ENCODE measurements at regions not wholly inside any gene's neighbourhood (a gene's known extent, or its start where the extent isn't known, plus 50 kb on each side); places are given as distances from the start of the nearest gene placed in this dataset.

DNA sequence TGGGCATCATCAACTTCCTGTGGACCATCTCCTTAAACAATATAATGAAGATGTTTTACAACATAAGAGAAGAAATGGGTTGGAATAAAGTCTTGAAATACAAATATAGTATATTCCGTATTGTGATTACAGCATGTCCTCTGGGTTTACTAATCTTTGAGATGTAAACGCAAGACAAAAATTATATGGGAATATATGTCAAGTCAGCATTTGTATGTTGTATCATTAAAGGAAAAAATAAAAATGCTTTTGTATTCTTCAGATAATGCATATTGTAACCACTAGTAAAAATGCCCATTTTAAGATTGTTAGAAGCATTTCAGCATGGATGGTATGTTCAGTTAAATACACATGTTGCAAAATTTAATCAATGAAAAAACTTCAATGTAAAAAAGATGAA, 893.3 kb downstream of the FLRT2 start:
- no peak overlapping the region for H3K4me3 ChIP-seq (ENCODE audit: low read depth, low read length)
- TF ChIP-seq, protein P1, sequence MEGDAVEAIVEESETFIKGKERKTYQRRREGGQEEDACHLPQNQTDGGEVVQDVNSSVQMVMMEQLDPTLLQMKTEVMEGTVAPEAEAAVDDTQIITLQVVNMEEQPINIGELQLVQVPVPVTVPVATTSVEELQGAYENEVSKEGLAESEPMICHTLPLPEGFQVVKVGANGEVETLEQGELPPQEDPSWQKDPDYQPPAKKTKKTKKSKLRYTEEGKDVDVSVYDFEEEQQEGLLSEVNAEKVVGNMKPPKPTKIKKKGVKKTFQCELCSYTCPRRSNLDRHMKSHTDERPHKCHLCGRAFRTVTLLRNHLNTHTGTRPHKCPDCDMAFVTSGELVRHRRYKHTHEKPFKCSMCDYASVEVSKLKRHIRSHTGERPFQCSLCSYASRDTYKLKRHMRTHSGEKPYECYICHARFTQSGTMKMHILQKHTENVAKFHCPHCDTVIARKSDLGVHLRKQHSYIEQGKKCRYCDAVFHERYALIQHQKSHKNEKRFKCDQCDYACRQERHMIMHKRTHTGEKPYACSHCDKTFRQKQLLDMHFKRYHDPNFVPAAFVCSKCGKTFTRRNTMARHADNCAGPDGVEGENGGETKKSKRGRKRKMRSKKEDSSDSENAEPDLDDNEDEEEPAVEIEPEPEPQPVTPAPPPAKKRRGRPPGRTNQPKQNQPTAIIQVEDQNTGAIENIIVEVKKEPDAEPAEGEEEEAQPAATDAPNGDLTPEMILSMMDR (IDR thresholded peaks at IDR 0.05; ENCODE audit: insufficient read depth, low read length), result no peak
- no peak for DNase-seq (ENCODE audit: low read depth)

DNA sequence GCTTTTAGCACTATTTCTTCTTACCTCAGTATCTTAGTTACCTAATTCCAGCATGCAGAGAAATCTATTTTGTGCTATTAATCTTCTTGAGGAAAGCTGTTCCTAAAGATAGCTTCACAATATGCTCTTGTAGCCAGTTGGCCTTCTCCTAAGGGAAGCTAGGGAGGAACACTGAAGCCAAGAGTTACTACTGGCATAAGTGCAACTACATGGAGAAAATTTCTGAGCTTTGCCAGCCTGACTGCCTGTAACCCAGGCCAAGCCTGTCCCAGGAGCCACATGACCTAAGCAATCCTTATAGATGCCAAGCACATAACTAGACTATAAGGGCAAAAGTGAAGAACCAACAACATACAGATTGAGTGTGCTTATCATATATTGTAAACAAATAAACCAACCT, 890.2 kb downstream of the FLRT2 start:
- DNase-seq (ENCODE audit: low read depth), result no peak
- TF ChIP-seq, protein P1 (IDR thresholded peaks at IDR 0.05; ENCODE audit: insufficient read depth, low read length), result no peak
- H3K4me3 ChIP-seq (ENCODE audit: low read depth, low read length), result no peak overlapping the region

DNA sequence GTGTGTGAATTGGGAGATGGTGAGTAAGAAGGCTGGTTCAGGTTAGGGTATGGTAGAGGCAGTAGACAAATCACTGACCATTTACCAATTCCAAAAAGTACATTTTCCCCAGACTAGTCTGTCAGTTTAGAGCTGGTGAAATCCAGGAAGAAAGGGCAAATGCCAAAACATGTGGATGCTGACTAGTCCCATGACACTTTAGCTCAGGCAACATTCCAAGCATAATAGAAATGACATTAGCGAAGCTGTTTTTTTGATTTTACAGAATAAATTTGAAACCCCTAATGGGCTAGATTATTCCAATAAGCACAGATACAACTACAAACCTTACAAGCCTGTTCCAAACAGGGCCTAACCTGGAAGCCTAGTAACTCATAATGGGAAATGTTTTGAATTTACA, 884.2 kb downstream of the FLRT2 start:
- DNase-seq (ENCODE audit: low read depth), result no peak
- H3K4me3 ChIP-seq (ENCODE audit: low read depth, low read length), result no peak overlapping the region
- TF ChIP-seq, protein P1 (IDR thresholded peaks at IDR 0.05; ENCODE audit: insufficient read depth, low read length), result no peak

DNA sequence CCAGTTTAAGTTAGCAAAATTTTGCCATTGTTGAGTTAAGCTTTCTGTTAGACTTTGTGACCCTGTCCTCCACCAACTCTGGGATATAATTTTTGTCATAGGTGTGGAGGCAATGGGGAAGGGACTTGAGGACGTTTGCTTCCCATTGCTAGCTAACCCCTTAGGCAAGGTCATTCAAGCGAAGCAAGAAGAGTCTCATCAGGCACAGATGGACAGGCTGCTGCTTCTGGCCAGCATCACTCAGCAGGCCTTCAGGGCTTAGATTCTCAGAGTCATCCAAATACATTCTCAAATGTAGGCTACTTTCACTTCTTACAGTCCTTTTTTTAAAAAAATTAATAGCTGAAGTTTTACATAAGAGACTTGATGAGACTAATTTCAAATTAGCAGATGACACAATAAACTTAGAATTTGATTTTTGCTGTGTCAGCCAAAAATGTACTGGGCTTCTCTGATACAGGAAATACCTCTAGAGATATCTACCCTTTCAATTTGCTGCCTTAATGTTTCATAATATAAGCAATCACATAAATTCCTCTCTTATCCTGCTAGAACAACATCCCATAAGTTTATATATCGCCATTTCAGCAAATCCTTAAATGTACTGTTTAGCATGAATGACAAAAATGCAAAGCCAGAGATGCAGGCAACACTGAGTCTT, 875.2 kb downstream of the FLRT2 start:
- DNase-seq (ENCODE audit: low read depth), result no peak
- H3K4me3 ChIP-seq (ENCODE audit: low read depth, low read length), result no peak overlapping the region
- TF ChIP-seq, protein P1 (IDR thresholded peaks at IDR 0.05; ENCODE audit: insufficient read depth, low read length), result no peak

DNA sequence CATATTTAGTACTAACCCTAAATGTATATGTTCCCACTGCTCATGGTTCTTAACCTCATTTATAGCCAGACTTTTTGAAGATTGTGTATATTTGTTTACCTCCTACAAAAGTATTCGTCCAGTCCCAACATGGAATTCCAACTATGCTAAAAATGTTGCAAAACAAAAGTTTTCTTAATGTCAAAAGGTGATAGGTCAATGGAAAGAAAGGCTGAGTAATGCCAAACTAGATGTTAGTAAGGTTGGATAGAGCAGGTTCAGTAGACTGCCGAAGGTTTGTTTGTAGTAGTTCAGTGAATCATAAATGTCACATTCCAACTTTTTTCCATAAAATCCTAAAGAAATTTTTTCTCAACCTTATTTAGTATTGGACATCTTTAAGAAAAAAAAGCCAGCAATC, 874.5 kb downstream of the FLRT2 start:
- no peak for DNase-seq (ENCODE audit: low read depth)
- H3K4me3 ChIP-seq (ENCODE audit: low read depth, low read length), result no peak overlapping the region
- TF ChIP-seq, protein P1 (IDR thresholded peaks at IDR 0.05; ENCODE audit: insufficient read depth, low read length), result no peak

DNA sequence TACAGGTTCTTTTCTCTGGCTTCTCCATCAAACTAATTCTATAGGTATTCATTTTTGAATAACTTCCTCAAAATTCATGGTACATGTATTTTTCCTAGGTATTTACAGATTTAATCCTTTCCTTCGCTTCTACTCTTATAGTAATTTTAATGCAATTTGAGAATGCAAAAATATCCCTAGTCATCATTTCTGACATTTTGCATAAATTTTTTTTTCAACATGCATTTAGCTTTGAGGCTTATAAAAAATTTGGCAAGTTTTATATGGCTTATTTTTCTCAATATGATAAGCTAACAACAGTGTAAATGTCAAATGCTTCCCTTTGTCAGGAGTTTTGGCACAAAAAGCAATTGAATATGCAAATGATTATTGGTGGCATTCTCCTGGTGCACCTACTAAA, 872.6 kb downstream of the FLRT2 start:
- TF ChIP-seq, protein P1 (IDR thresholded peaks at IDR 0.05; ENCODE audit: insufficient read depth, low read length), result no peak
- H3K4me3 ChIP-seq (ENCODE audit: low read depth, low read length), result no peak overlapping the region
- DNase-seq (ENCODE audit: low read depth), result no peak

DNA sequence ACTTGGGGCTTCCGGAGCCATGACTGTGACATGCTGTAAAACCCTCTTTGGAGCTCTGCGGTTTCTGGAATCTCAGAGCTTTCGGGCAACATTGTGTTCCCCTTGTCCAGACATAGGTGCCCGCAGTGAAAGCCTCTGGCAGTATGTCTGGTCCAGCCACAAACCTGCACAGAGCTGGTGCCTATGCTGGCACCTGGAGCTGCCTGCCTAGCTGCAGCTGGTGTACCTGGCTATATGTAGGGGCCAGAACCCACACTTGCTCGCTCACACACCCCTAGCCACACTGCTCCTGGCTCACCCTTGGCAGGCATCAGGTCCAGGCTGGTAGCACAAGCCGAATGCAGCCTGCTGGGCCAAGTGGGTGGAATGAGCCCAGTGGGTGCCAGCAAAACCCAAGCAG, 861.1 kb downstream of the FLRT2 start:
- H3K4me3 ChIP-seq (ENCODE audit: low read depth, low read length), result no peak overlapping the region
- no peak for DNase-seq (ENCODE audit: low read depth)
- TF ChIP-seq, protein P1 (IDR thresholded peaks at IDR 0.05; ENCODE audit: insufficient read depth, low read length), result no peak
